ENCODE measurements at regions not wholly inside any gene's neighbourhood (a gene's known extent, or its start where the extent isn't known, plus 50 kb on each side); places are given as distances from the start of the nearest gene placed in this dataset.

- WGBS (ENCODE audit: insufficient coverage, low coverage, missing lambda C conversion rate) = 2% methylated on average over 6 of the region's 6 CpGs
- intact Hi-C loops (cut with micrococcal nuclease) = no loop called here
- no peak for TF ChIP-seq DEAF1 (CRISPR knock-in tag; IDR thresholded peaks at IDR 0.05)
- no peak for TF ChIP-seq RCOR1 (IDR thresholded peaks at IDR 0.05; ENCODE audit: borderline replicate concordance in 1 of 2, low read depth in 2 of 2, low read length in 2 of 2)
- no peak for TF ChIP-seq ZNF436 (CRISPR knock-in tag; IDR thresholded peaks at IDR 0.05)
- TF ChIP-seq POLR3A (IDR thresholded peaks at IDR 0.05; ENCODE audit: borderline replicate concordance, extremely low read depth, insufficient read depth, insufficient read length) = no peak
- TF ChIP-seq POLR2H (tag; IDR thresholded peaks at IDR 0.05; ENCODE audit: low read depth) = no peak
- TF ChIP-seq ZC3H4 (CRISPR knock-in tag; IDR thresholded peaks at IDR 0.05; ENCODE audit: borderline replicate concordance) = no peak
- TF ChIP-seq CTCFL (IDR thresholded peaks at IDR 0.05; ENCODE audit: borderline replicate concordance, insufficient read depth, low read depth, low read length, poor library complexity, severe bottlenecking) = no peak
- Histone ChIP-seq H3K9ac (ENCODE audit: insufficient read depth in 1 of 2, low read depth in 2 of 2, low read length in 2 of 2) (no peak overlapping the region), H3K9me3 (replicated peaks; ENCODE audit: control insufficient read depth, insufficient read depth, low read depth, low read length) (no peaks in the 10 kb centered on the region), H2AFZ (ENCODE audit: low read depth, low read length) (no peak overlapping the region), H3K79me2 (ENCODE audit: control insufficient read depth, insufficient read depth, low read length) (no peaks in the 10 kb centered on the region), H4K20me1 (replicated peaks; ENCODE audit: control insufficient read depth, insufficient read depth, low read length) (0 out of 2 replicates have a peak, but pooled peaks cover 3% of the 10 kb centered on the region), H3K27ac (ENCODE audit: extremely low read depth, low read depth, low read length) (no peak overlapping the region), H3K9me1 (ENCODE audit: control insufficient read depth, insufficient read depth, low read length) (no peaks in the 10 kb centered on the region), H3K36me3 (ENCODE audit: control insufficient read depth, insufficient read depth, low read length) (no peaks in the 10 kb centered on the region), H3K4me3 (no peak overlapping the region), H3K4me2 (ENCODE audit: insufficient read depth, low read length) (no peak overlapping the region), H3K27me3 (ENCODE audit: control insufficient read depth in 2 of 2, insufficient read depth in 2 of 2, low read length in 2 of 2) (peaks cover 2 to 11% of the 10 kb centered on the region in 2 experiments; a peak in 2 of 5 replicates), H3K4me1 (replicated peaks in 1 of 2; ENCODE audit: control insufficient read depth in 2 of 2, insufficient read depth in 2 of 2, low read length in 2 of 2) (no peaks in the 10 kb centered on the region)
- no peak for DNase-seq (ENCODE audit: extremely low read depth in 1 of 4, low spot score in 3 of 4)
- FAIRE-seq = no peak
- no TSS peak for BruUV-seq (replicated peaks)
- POLR2A ChIA-PET = no interaction called here
- CTCF ChIA-PET (ENCODE audit: low intra/inter-chr PET ratio) = no interaction called here
- in situ Hi-C loops (cut with MboI) = no loop called here
- ATAC-seq = no peak
Measured at GRCh38 chr2:122156176-122156890, 400.9 kb downstream of the TSN start.
